ENCODE measurements at regions not wholly inside any gene's neighbourhood (a gene's known extent, or its start where the extent isn't known, plus 50 kb on each side); places are given as distances from the start of the nearest gene placed in this dataset.

DNA sequence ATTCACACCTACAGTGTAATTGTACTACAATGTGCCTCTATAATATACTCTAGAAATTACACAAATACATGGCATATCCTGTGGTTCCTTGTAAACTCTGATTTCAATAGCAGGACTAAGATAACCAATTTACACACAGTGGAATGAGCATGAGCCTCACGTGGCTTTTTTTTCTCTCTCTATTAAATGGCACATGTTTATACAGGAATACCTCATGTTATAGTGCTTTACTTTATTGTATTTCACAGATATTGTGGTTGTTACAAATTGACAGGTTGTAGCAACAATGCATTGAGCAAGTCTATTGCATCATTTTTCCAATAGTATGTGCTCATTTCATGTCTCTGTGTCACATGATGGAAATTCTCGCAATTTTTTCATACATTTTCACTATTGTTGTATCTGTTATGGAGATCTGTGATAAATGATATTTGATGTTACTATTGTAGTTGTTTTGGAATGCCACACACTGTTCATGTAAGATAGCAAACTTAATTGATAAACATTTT lies 260.0 kb downstream of the FSIP2 start:
- no peaks in the 10 kb centered on the region for H3K4me1 ChIP-seq (ENCODE audit: insufficient read depth, low read length)
- no peak overlapping the region for H3K4me3 ChIP-seq (ENCODE audit: low read length)
- no peak overlapping the region for H3K27ac ChIP-seq (ENCODE audit: low read length)
- H3K36me3 ChIP-seq (ENCODE audit: insufficient read depth, low read depth, low read length): no peaks in the 10 kb centered on the region
- no peaks in the 10 kb centered on the region for H3K9me3 ChIP-seq (ENCODE audit: insufficient read depth, low read depth, low read length)
- no peak overlapping the region for H3K9ac ChIP-seq (ENCODE audit: low read depth, low read length)
- no peaks in the 10 kb centered on the region for H3K27me3 ChIP-seq (ENCODE audit: insufficient read depth, low read length)

DNA sequence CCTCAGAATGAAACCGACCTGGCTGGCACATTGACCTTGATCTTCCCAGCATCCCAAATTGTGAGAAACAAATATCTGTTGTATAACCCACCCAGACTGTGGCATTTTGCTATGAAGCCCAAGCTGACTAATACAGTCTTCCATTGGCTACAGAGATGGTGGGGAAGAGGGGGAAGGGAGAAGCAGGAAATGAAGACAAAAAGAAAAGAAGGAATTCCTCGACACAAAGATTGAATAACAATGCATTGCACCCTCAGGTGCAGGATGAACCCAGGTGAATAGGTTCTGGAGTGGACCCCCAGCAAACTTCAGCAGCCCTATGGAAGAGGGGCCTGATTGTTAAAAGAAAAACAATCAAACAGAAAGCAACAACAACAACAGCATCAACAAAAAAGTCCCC lies 270.7 kb downstream of the FSIP2 start:
- Histone ChIP-seq H3K9ac (ENCODE audit: low read depth, low read length) (no peak overlapping the region), H3K27ac (ENCODE audit: low read length) (no peak overlapping the region), H3K36me3 (ENCODE audit: insufficient read depth, low read depth, low read length) (no peaks in the 10 kb centered on the region), H3K27me3 (ENCODE audit: insufficient read depth, low read length) (no peaks in the 10 kb centered on the region), H3K4me1 (ENCODE audit: insufficient read depth, low read length) (no peaks in the 10 kb centered on the region), H3K4me3 (ENCODE audit: low read length) (0 out of 2 replicates have a peak overlapping the region, but pooled peaks have one; percentile 35), H3K9me3 (ENCODE audit: insufficient read depth, low read depth, low read length) (no peaks in the 10 kb centered on the region)

DNA sequence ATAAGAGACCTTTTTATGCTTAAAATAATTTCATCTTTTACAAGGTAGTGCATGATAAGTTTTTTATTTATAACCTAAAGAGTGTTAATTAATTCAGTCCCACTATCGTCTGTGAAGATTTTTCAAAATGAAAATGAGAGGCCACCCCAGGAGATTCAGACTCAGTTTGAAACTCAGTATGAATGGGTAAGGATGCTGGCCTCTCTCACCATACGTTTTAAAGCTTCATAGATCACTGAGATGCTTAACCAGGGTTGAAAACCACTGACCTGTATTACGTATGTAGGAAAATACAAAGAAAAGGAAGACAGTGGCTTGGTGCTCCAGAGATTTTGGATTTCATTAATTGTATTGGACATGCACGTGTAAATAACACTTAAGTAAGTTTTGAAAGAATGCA lies 278.7 kb downstream of the FSIP2 start:
- H3K36me3 ChIP-seq (ENCODE audit: insufficient read depth, low read depth, low read length): no peaks in the 10 kb centered on the region
- H3K9me3 ChIP-seq (ENCODE audit: insufficient read depth, low read depth, low read length): no peaks in the 10 kb centered on the region
- no peaks in the 10 kb centered on the region for H3K27me3 ChIP-seq (ENCODE audit: insufficient read depth, low read length)

DNA sequence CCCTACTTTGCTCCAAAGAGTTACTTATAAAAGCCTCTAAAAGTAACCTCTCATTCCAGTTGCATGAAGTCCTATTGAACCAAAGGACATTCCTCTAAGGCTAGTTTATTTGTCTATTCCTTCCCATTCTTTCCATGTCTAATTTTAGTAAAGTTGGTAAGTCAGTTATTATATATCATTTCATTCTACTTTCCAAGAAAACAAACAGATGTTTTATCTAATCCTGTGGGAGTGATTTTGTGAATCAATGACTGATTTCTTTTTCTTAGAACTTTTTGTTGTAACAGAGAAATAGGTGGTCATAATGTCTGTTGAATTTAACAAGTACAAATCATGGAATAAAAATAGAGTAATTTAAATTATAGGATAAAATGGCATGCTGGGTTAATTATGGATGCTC lies 286.3 kb downstream of the FSIP2 start:
- Histone ChIP-seq H3K4me1 (ENCODE audit: insufficient read depth, low read length) (no peaks in the 10 kb centered on the region), H3K9me3 (ENCODE audit: insufficient read depth, low read depth, low read length) (no peaks in the 10 kb centered on the region)

More for the DNA sequence above, 278.7 kb downstream of the FSIP2 start:
- Histone ChIP-seq H3K9ac (ENCODE audit: low read depth, low read length) (no peak overlapping the region), H3K4me3 (ENCODE audit: low read length) (no peak overlapping the region), H3K27ac (ENCODE audit: low read length) (no peak overlapping the region), H3K4me1 (ENCODE audit: insufficient read depth, low read length) (no peaks in the 10 kb centered on the region)

DNA sequence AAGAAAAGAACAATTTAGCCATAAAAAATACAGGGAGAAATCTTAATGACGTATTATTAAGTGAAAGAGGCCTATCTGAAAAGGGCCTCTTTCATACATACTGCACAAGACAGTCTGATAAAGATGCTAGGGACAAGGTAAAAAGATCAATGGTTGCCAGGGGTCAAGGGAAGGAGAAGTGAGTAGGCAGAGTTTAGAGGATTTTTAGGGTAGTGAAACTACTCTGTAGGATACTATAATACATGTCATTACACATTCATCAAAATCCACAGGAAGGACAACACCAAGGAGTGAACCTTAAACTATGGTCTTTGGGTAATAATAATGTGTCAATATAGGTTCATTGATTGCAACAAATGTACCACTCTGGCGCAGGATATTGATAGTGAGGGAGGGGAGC lies 289.3 kb downstream of the FSIP2 start:
- no peaks in the 10 kb centered on the region for H3K27me3 ChIP-seq (ENCODE audit: insufficient read depth, low read length)
- no peaks in the 10 kb centered on the region for H3K36me3 ChIP-seq (ENCODE audit: insufficient read depth, low read depth, low read length)
- H3K4me1 ChIP-seq (ENCODE audit: insufficient read depth, low read length): no peaks in the 10 kb centered on the region
- no peak overlapping the region for H3K9ac ChIP-seq (ENCODE audit: low read depth, low read length)
- H3K9me3 ChIP-seq (ENCODE audit: insufficient read depth, low read depth, low read length): no peaks in the 10 kb centered on the region
- no peak overlapping the region for H3K4me3 ChIP-seq (ENCODE audit: low read length)
- H3K27ac ChIP-seq (ENCODE audit: low read length): no peak overlapping the region

More for the DNA sequence above, 286.3 kb downstream of the FSIP2 start:
- no peaks in the 10 kb centered on the region for H3K27me3 ChIP-seq (ENCODE audit: insufficient read depth, low read length)
- no peaks in the 10 kb centered on the region for H3K36me3 ChIP-seq (ENCODE audit: insufficient read depth, low read depth, low read length)
- H3K9ac ChIP-seq (ENCODE audit: low read depth, low read length): no peak overlapping the region
- no peak overlapping the region for H3K4me3 ChIP-seq (ENCODE audit: low read length)
- no peak overlapping the region for H3K27ac ChIP-seq (ENCODE audit: low read length)

DNA sequence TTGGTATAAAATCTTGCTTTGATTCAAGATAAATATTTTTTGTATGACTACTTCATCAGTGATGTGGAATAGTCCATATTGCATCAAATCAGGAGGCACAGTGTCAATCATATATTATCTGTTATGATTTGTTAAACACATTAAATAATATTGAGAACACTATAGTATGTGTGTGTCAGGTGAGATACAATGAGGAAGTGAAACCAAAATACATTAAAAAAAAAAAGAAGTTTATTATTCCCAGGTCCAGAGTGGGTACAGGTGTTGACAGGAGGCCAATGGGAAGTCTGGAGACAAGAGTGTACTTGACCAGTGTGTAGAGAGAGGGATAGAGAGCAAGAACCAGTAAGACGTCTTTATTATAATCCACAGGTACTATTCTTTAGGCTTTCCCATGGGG lies 292.6 kb downstream of the FSIP2 start:
- no peak overlapping the region for H3K4me3 ChIP-seq (ENCODE audit: low read length)
- no peak overlapping the region for H3K9ac ChIP-seq (ENCODE audit: low read depth, low read length)
- no peak overlapping the region for H3K27ac ChIP-seq (ENCODE audit: low read length)
- H3K4me1 ChIP-seq (ENCODE audit: insufficient read depth, low read length): no peaks in the 10 kb centered on the region
- no peaks in the 10 kb centered on the region for H3K36me3 ChIP-seq (ENCODE audit: insufficient read depth, low read depth, low read length)
- no peaks in the 10 kb centered on the region for H3K9me3 ChIP-seq (ENCODE audit: insufficient read depth, low read depth, low read length)
- H3K27me3 ChIP-seq (ENCODE audit: insufficient read depth, low read length): no peaks in the 10 kb centered on the region

DNA sequence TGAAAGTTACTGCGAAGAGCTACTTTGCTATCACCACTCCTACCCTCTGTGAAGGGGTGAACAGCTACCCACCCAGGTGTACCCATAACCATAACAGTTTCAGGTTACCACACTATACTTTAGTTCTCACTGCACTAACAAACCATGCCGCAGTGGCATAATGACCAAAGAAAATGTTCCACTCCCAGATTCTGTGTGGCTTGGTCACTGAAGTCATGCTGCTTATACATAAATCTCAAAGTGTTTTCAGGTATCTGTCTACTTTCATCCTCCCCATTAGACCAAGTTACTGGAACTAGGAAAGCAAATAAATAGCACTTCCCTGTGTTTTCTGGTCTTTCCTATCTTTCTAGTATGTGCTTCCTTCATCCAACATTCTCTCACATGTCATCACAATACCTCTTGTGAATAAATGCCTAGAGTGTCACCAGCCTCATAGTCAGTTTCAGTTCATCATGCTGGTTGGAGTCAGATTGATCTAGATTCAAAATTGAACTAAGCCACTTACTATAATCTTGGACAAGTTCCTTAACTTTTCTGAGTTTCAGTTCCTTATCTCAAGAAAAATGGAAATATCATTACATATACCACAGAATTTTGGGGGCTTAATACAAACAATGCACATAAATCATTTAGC lies 293.6 kb downstream of the FSIP2 start:
- no peaks in the 10 kb centered on the region for H3K9me3 ChIP-seq (ENCODE audit: insufficient read depth, low read depth, low read length)
- no peak overlapping the region for H3K27ac ChIP-seq (ENCODE audit: low read length)
- H3K4me3 ChIP-seq (ENCODE audit: low read length): no peak overlapping the region
- H3K36me3 ChIP-seq (ENCODE audit: insufficient read depth, low read depth, low read length): no peaks in the 10 kb centered on the region
- H3K4me1 ChIP-seq (ENCODE audit: insufficient read depth, low read length): no peaks in the 10 kb centered on the region
- H3K27me3 ChIP-seq (ENCODE audit: insufficient read depth, low read length): no peaks in the 10 kb centered on the region
- H3K9ac ChIP-seq (ENCODE audit: low read depth, low read length): no peak overlapping the region

DNA sequence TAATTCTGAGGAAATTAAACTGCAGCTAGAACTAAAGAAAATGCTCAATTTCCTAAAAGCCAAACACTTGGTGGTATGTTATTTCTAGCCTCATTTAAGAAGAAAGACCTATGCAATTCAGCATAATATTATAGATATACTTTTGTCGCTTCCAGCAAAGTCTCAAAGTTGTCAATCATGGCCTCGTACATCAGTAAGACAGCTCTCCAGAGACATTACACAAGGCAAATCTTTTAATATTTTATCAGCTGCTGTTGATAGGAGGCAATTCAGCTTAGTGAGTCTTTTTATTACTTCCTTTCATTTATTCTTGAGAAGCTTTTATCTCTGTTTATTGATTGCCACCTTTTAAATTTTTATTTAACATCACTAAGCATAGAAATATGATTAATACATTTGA lies 294.3 kb downstream of the FSIP2 start:
- no peaks in the 10 kb centered on the region for H3K4me1 ChIP-seq (ENCODE audit: insufficient read depth, low read length)

DNA sequence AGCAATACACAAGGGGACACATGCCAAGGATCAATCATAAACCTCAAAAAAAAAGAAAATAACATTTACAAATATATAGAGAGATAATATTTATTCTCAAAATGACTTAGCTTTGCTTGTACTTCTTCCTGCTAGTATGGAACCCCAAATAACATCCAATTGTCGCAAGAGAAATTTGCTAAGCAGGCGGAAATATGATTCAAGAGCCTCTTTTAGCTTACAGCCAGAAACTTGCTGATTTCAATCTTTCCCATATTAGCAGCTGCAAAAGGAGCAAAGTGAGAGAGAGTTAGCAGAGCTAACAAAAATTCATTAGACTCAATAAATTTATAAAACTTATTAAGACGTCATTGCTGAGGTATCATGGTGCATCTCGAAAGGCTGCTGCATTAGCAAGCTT lies 294.9 kb downstream of the FSIP2 start:
- Histone ChIP-seq H3K27ac (ENCODE audit: low read length) (no peak overlapping the region), H3K27me3 (ENCODE audit: insufficient read depth, low read length) (no peaks in the 10 kb centered on the region), H3K4me1 (ENCODE audit: insufficient read depth, low read length) (no peaks in the 10 kb centered on the region), H3K36me3 (ENCODE audit: insufficient read depth, low read depth, low read length) (no peaks in the 10 kb centered on the region), H3K4me3 (ENCODE audit: low read length) (no peak overlapping the region), H3K9me3 (ENCODE audit: insufficient read depth, low read depth, low read length) (no peaks in the 10 kb centered on the region), H3K9ac (ENCODE audit: low read depth, low read length) (no peak overlapping the region)

More for the DNA sequence above, 294.3 kb downstream of the FSIP2 start:
- H3K9me3 ChIP-seq (ENCODE audit: insufficient read depth, low read depth, low read length): no peaks in the 10 kb centered on the region
- H3K27me3 ChIP-seq (ENCODE audit: insufficient read depth, low read length): no peaks in the 10 kb centered on the region
- H3K9ac ChIP-seq (ENCODE audit: low read depth, low read length): no peak overlapping the region
- no peaks in the 10 kb centered on the region for H3K36me3 ChIP-seq (ENCODE audit: insufficient read depth, low read depth, low read length)
- H3K27ac ChIP-seq (ENCODE audit: low read length): no peak overlapping the region
- no peak overlapping the region for H3K4me3 ChIP-seq (ENCODE audit: low read length)

DNA sequence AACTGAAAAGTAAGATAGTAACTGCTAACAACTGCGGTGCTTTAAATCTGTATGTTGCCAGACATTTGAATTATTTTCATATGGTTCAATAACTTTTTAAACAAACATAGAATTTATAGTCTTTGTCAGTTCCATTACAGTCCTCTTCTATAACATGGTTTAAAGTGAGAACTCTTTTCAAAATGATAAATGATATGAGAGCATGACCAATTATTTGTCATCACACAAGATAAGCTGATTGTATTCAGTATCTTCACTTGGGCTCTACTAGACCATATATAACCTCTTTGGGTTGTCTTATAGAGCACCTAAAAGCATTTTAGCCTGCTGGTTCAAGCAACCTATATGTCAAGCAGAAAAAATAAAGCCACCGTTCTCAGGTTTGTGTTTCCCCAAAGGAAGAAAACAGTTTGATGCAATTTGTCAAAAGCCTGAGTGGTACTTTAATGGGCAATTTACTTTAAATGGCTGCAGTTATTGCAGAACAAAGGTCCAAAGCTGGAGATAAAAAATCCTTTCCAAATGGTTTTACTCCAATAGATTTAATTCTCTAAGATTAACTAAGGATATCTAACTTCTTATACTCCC lies 298.4 kb downstream of the FSIP2 start:
- no peak overlapping the region for H3K27ac ChIP-seq (ENCODE audit: low read length)
- H3K4me1 ChIP-seq (ENCODE audit: insufficient read depth, low read length): no peaks in the 10 kb centered on the region
- no peaks in the 10 kb centered on the region for H3K27me3 ChIP-seq (ENCODE audit: insufficient read depth, low read length)
- H3K36me3 ChIP-seq (ENCODE audit: insufficient read depth, low read depth, low read length): no peaks in the 10 kb centered on the region
- no peak overlapping the region for H3K4me3 ChIP-seq (ENCODE audit: low read length)
- H3K9me3 ChIP-seq (ENCODE audit: insufficient read depth, low read depth, low read length): no peaks in the 10 kb centered on the region
- no peak overlapping the region for H3K9ac ChIP-seq (ENCODE audit: low read depth, low read length)

DNA sequence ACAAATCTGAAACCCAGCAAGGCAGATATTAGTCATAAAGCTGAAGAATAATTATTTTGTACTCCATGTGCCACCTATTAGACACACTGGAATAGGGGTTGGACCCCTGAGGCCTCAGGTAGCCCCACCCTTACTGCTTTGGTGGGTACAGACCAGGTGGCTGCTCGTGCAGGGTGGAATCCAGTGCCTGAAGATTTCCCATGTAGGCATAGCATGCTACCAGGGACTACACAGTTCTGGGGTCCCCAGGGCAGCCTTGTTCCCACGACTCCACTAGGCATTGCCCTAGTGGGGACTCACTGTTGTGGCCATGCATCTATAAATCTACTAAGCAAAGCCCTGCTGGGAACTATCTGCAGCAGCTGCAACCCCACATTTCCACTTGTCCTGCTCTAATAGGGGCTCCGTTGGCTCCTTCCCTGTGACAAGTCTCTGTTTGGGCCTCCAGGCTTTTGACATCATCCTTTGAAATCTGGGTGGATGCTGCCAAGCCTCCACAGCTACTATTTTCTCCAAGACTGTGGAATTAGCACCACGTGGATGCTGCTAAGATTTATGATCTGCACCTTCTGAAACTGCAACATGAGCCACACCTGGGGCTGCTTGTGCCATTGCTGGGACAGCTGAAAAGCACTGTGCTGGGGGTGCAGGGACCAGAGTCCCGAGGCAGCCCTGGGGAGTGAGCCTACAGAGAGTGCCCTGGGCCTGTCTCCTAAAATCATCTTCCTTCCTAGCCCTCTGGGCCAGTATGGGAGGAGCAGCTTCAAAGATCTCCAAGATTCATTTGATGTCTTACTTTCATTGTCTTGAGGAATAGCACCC lies 303.8 kb downstream of the FSIP2 start:
- Histone ChIP-seq H3K9ac (ENCODE audit: low read depth, low read length) (no peak overlapping the region), H3K36me3 (ENCODE audit: insufficient read depth, low read depth, low read length) (no peaks in the 10 kb centered on the region), H3K4me3 (ENCODE audit: low read length) (no peak overlapping the region), H3K9me3 (ENCODE audit: insufficient read depth, low read depth, low read length) (no peaks in the 10 kb centered on the region), H3K4me1 (ENCODE audit: insufficient read depth, low read length) (no peaks in the 10 kb centered on the region), H3K27me3 (ENCODE audit: insufficient read depth, low read length) (no peaks in the 10 kb centered on the region), H3K27ac (ENCODE audit: low read length) (no peak overlapping the region)

DNA sequence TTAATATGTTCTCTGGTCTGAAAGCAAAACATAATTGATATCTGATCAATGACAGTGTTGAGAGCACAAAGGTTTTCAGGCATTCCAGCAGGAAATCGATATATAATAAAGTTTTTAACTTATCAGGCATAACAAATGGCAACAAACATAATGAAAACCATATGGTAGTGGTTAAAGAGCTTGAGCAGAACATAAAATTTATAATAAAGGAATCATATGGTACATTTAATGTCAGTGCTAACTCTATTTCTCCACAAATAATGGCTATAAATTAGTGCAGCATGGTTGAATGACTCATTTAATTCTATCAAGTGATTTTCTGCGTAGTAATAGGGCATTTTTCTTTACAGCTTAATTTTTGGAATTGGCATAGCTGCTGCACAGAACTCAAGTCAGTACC lies 306.2 kb downstream of the FSIP2 start:
- no peaks in the 10 kb centered on the region for H3K27me3 ChIP-seq (ENCODE audit: insufficient read depth, low read length)
- H3K36me3 ChIP-seq (ENCODE audit: insufficient read depth, low read depth, low read length): no peaks in the 10 kb centered on the region
- H3K4me3 ChIP-seq (ENCODE audit: low read length): no peak overlapping the region
- H3K9me3 ChIP-seq (ENCODE audit: insufficient read depth, low read depth, low read length): no peaks in the 10 kb centered on the region
- H3K4me1 ChIP-seq (ENCODE audit: insufficient read depth, low read length): no peaks in the 10 kb centered on the region
- no peak overlapping the region for H3K27ac ChIP-seq (ENCODE audit: low read length)
- H3K9ac ChIP-seq (ENCODE audit: low read depth, low read length): no peak overlapping the region

Data from iPS-20b (cell line).